HG02870 (cell line): ENCODE measurements at regions not wholly inside any gene's neighbourhood (a gene's known extent, or its start where the extent isn't known, plus 50 kb on each side); places are given as distances from the start of the nearest gene placed in this dataset.

ENCODE experiments used
- ATAC-seq: cut with Tn5 transposase; IDR thresholded peaks from one replicate; pipeline ENCODE4 v1.9.1; 2021; ENCODE audit warnings: mild to moderate bottlenecking, moderate library complexity; ENCODE audit not compliant: unreplicated experiment

GRCh38 chr2:198315791-198316630 is 511.6 kb downstream of the PLCL1 start:
- no peak for ATAC-seq

DNA sequence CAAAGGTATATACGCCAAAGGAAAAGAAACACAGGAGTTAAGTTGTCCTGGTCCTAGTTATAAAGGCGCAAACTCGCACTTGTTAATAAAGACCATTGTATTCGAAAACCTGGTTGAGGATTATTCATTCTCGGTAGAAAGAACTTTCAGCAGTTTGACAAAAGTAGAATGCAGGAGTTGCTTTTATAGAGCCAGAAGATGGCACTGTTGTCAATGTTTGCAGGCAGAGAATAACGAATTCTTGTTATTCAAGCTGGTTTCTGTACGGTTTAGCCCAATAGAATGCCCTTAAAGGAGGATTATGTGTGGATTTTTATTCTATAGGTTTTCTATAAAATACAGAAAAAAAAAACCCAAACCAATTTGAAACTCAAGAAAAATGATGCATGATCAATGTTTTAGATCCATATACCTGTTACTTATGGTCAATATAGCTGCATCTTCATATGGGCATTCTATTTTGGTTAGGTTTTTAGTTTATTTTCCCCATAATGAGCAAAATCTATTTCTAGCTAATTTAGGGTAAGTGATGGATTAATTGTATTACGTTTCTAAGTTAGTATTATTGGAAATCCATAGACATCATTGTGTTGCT is 510.3 kb downstream of the PLCL1 start:
- peak; percentile 70 for ATAC-seq

- no peak for ATAC-seq
Observed at GRCh38 chr2:198312596-198313483, 508.4 kb downstream of the PLCL1 start.

- ATAC-seq, result no peak
Observed at GRCh38 chr2:198311020-198311419, 506.6 kb downstream of the PLCL1 start.

GRCh38 chr2:198309673-198310280 is 505.4 kb downstream of the PLCL1 start:
- peak; percentile 51 for ATAC-seq

- ATAC-seq, result no peak
Observed at GRCh38 chr2:198309081-198309480, 504.7 kb downstream of the PLCL1 start.

DNA sequence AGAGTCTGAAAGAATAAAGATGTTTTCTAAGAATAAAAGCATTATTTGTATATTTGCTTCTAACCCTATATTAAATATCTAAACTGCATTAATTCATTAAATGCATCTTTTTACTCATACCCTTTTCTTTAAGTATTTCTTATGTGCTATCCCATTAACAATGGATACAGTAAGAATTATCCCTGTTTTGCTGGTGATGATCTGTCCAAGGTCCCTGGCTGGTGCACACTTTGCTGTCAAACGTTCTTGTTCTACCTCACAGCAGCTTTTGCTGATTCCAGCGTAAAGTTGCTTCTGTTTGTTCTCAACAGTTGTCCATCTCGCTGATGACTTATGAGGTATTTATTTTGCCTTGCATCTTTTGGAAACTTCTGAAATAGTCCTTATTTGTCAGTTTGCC is 504.0 kb downstream of the PLCL1 start:
- no peak for ATAC-seq

GRCh38 chr2:198307093-198307492 is 502.7 kb downstream of the PLCL1 start:
- no peak for ATAC-seq

DNA sequence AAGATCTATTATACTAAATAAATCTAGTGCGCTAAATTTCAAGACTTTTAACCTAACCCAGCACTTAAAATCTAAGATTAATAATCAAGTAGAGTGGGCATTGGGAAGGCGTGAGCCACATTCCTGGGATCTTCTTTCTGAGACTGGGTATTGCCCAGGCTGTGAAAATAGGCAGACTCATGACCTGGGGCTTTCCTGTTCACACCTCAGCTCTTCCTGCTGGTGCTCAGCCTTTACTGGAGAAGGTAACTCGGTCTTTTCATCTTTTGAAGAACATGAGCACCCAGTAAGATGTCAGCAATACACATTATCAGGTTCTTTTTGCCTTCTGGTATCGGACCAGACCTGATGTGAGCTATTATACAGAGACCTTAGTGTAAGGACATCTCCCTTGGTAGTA is 500.5 kb downstream of the PLCL1 start:
- no peak for ATAC-seq

- peak; percentile 12 for ATAC-seq
Observed at GRCh38 chr2:198297350-198297749, 493.0 kb downstream of the PLCL1 start.

GRCh38 chr2:198296665-198297308 is 492.4 kb downstream of the PLCL1 start:
- peak; percentile 88 for ATAC-seq

DNA sequence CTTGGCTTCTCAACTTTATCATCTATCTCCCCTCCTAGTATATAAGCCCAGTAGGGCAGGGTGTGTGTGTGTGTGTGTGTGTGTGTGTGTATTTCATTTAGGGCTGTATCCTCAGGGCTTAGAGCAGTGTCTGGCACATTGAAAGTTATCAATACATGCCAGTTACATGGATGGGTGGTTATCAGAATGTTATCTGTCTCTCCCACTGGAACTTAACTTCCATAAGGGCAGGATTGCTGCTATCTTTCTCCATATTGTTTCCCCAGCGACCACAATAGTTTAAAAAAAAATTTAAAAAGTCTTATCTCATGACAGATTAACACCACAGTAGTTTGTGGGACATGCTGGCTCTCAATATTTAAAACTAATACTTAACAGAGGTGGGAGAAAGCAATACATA is 488.9 kb downstream of the PLCL1 start:
- no peak for ATAC-seq

GRCh38 chr2:198289811-198290210 is 485.4 kb downstream of the PLCL1 start:
- no peak for ATAC-seq

DNA sequence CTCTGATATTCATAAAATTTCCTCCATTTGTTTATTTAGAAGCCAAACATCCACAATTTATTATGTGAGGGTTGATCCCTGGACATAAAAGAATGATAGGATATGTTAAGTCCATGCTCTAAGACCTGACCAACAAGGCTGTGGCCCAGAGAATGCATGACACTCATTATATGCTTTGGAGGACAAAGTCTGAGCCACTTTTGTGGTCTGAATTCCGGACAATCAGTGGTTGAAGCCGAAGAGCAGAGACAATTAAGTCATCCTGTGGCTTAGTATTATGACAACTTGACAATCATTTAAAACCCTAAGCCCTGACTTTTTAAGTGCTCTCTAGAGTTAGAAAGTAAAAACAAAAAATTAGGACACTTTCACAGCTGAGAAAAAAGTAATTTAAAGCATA is 483.3 kb downstream of the PLCL1 start:
- no peak for ATAC-seq

GRCh38 chr2:198285216-198285615 is 480.8 kb downstream of the PLCL1 start:
- no peak for ATAC-seq

DNA sequence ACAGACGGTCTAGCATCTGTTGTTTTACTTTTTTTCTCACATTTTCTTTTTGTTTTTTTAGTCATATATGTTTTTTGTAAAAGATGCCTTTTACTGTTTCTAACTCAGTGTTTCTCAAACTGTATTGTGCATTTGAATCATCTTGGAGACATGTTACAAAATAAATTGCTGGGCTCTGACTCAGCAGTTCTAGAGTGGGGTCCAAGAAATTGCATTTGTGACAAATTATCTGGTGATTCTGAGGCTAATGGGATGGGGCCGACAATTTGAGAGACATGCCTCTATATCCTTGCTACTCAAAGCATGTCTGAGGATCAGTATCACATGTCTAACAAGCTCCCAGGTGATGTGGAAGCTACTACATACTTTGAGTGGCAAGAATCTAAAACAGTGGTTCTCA is 478.8 kb downstream of the PLCL1 start:
- no peak for ATAC-seq

- ATAC-seq, result no peak
Observed at GRCh38 chr2:198282061-198282460, 477.7 kb downstream of the PLCL1 start.

DNA sequence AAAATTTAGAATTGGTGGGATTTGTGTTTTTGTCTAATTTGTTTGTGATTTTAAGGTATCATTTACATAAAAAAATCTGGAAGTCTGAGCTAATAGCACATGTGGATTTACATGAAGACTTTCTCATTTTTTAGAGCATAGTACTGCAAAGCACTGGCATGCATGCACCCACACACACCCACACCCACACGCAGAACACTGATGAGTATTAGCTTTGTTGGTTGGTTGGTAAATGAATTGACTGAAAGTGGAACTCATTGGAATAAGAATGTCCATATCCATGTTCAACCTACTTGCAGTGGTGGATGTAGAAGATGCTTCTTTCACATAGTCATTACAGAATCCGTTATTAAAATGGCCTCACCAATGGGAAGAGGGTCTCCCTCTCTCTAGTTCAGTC is 475.8 kb downstream of the PLCL1 start:
- ATAC-seq, result no peak

GRCh38 chr2:198279026-198279425 is 474.6 kb downstream of the PLCL1 start:
- ATAC-seq, result no peak

DNA sequence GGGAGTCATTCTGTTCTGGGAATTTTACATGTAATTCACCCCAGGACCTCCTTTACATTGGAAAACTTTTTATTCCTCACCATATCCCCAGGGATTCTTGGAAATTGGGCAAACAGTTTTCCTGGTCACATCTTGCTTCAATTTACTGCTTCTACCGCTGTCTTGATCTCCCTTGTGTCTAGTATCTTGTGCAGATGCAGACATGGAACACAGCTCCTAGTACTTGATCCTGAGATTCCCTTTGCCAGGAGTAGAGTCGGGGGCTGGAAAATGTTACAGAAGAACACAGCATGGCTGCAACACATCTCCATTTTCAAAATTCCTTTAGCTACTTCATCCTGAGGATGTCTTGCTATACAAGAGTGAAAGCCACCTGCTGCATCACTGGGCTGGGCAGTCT is 472.8 kb downstream of the PLCL1 start:
- no peak for ATAC-seq

DNA sequence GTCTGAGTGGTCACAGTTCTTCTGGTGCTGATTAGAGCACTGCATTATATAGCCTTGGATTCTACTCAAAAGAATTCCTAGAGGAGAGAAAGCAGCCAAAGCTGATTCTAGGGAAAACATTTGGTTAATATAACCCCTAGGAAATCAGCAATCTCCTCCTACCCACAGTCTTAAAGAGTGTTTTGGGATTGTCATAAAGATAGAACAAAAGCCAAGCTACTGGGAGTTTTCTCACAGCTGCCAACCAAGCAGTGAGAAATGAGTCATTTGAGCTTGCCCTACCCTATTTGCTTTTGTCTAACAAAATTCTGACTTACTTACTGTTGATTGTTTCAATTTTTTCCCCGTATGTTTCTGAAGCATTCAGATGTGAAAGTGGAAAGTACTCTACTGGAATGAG is 469.3 kb downstream of the PLCL1 start:
- ATAC-seq, result no peak
